Dermis blood vessel endothelial cell (primary cell): ENCODE measurements at regions not wholly inside any gene's neighbourhood (a gene's known extent, or its start where the extent isn't known, plus 50 kb on each side); places are given as distances from the start of the nearest gene placed in this dataset.

Source experiments
- DNase-seq: peaks from one replicate; pipeline ENCODE4 v3.0.0; 2010

DNA sequence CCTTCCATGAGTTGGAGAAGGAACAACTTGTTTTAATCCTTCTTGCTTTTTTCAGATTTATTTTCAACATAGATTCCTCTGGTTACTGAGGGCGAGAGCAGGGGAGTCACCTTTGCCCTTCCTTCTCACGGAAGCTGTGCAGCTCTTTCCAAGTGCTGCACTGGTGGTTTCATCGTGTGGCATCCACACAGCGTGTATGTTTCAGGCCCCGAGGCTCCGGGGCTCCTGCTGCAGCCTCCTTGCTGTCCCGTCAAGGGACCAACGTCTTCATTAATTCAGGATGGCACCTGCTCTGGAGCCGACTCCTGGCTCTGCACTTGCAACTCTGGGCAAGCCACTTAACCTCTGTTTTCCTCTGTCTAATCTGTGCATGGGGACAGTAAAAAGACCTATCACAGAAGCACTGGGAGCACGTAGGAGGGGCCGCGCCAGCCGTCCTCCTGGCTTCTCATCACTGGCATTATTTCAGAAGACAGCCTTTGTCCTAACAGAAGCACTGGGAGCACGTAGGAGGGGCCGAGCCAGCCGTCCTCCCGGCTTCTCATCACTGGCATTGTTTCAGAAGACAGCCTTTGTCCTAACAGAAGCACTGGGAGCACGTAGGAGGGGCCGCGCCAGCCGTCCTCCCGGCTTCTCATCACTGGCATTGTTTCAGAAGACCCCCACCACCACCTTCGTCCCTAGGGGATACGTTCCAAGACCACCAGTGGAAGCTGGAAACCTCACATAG is 117.8 kb upstream of the NKX1-1 start:
- DNase-seq = peak; percentile 4

DNA sequence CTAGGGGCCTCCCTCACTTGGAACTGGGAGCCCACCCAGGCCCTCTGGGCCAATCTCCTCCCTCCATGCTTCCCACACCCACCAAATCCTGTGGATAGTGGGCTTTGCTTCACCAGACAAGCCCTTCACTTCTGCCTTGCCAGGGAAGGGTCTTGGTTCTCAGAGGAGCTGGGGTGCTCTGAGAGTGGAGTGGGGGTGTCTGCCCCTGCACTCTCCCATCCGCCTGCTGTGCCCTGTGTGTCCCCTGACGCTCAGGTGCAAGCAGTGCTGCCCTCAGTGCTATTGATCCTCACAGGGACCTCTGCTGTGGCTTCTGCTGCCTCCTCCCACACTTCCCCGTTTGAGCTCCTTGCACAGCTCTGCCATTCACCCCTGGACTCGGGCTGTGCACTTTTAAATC is 117.3 kb upstream of the NKX1-1 start:
- no peak for DNase-seq

DNA sequence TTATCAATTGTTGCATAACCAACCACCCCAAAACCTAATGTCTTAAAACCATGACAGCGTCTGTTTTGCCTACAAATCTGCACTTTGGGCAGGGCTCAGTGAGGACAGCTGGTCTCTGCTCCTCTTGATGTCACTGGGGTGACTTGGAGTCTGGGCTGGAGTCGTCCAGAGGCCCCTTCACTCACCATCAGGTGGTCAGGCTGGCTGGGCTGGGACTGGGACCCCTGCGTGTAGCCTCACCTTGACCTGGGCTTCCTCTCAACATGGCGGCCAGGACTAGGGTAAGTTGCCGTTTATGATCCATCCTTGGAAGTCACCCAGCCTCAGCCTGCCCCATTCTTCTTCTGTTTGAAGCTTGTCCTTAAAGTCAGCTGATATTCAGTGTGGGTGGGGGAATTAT is 116.8 kb upstream of the NKX1-1 start:
- DNase-seq = no peak

DNA sequence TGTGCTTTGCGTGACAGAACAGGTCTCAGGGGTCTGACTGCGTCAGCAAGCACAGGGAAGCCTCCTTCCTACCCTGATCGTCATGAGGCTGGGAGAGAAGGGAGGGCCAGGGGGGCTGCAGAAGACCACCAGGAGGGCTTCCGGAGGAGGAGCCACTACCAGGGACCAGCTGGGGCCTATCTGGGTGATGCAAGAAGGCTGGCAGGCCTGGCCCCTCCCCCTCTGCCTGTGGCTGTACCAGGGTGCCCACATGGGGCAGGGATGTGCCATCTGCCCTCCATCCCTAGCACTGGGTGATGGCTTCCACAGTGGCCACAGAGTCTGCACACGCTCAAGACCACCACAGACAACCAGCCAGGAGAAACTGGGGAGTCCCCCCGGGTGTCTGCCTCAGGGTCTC is 116.4 kb upstream of the NKX1-1 start:
- DNase-seq = no peak

DNA sequence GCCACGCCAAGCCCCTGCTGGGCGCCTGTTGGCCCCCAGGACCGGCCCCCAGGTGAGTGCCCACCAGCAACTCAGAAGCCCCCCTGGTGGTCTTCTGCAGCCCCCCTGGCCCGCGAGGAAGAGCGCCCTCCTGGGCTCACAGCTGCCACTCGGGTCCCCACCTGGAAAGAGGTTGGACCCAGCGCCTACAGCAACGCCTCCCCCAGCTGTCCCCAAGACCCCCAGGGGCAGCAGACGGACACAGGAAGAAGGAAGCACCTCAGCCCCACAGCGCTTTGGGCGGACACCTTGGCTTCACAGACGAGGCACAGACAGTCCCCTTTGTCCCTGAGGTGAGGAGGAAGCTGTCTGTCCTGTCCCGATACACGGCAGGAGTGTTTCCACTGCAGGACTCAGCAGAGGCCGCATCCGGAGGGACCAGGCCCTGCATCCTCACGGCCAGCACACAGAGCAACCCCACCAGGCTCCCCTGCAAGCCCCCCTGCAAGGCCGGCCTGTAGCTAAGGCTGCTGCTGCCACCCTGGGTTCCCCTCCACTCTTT is 115.6 kb upstream of the NKX1-1 start:
- no peak for DNase-seq

DNA sequence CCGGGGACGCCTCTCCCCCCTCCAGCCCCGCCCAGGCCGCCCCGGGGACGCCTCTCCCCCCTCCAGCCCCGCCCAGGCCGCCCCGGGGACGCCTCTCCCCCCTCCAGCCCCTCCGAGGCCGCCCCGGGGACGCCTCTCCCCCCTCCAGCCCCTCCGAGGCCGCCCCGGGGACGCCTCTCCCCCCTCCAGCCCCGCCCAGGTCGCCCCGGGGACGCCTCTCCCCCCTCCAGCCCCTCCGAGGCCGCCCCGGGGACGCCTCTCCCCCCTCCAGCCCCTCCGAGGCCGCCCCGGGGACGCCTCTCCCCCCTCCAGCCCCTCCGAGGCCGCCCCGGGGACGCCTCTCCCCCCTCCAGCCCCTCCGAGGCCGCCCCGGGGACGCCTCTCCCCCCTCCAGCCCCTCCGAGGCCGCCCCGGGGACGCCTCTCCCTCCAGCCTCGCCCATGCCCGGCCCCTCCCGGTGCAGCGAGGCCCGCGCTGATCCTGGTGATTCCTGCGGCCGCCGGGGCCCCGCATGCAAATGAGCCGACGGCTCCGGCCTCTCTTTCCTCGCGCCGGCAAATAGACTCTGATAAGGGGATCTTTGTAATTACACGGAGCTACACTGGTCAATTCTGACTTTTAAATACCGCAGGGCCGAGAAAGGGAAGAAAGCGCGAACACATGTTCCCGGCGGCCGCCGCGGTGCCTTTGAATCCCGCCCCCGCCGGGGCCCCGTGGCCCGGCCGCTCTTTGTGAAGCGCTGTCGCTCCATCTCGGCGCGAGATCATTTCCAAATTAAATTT is 114.7 kb upstream of the NKX1-1 start:
- DNase-seq = peak; percentile 45

DNA sequence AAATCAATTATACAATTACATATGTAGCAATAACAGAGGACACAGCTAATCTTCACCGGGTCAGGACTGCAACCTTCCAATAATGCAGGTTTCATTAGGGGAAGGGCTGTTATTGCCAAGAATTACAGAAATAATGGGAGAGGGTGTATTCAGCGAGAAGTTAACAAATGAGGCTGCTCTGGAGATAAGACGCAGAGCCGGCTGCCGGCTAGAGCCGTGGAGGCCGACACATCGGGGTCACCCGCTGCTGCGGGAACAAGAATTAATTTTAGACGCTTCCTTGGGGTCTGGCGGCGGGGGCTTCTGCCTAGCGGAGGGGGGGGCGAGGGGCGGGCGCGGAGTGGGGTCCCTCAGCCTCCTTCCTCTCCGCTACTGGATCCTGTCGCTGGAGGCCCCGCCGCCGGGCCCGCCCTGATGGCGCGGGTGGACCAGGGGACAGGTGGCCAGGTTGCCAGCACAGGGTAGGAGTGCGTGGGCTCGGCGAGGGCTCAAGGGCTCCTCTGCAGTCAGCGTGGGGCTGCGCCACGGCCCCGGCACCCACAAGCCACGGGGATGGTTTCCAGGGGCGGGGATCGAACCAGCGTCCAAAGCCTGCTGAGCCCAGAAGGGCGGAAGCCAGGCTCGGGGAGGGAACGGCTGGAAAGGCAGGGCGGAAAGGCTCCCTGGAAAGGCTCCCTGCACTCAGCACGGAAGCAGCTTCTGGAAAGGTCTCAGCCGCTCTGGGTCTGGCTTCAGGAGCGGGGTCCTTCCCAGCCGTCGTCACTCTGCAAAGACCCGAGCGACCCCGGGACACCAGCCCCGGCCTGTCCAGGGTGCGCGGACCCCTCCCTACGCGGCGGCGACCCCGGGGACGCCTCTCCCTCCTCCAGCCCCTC is 113.8 kb upstream of the NKX1-1 start:
- peak; percentile 17 for DNase-seq

DNA sequence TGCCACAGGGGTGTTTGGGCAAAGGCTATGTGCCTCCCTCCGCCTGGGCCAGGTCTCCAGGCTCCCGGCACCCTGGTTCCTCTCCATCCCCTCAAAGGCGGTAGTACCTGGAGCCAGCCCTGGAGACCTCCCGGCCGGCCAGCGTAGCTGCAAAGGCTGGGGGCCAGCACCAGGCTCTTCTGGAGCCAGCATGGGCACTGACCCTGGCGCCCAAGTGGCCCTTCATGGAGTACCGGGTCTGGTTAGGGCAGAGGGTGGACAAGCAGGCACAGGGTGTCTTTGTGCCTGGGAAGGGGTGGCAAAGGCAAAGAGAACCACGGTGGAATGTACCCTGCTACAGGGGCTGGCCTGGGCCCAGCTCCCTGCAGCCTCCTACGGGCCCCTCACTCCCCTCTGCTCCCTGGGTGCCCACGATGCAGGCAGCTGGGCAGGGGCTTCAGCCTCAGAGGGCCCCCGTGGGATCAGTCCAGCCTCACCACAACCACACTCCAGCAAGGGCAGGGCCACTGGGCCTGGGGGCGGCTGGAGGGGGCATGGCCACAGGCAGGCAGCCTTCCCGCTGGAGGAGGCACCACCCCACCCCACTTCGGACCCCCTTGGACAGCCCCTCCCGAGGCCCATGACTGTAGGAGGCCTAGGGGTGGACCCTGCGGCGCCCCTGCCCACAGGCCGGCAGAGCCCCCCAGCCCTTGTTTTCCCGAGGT is 112.9 kb upstream of the NKX1-1 start:
- DNase-seq = no peak

DNA sequence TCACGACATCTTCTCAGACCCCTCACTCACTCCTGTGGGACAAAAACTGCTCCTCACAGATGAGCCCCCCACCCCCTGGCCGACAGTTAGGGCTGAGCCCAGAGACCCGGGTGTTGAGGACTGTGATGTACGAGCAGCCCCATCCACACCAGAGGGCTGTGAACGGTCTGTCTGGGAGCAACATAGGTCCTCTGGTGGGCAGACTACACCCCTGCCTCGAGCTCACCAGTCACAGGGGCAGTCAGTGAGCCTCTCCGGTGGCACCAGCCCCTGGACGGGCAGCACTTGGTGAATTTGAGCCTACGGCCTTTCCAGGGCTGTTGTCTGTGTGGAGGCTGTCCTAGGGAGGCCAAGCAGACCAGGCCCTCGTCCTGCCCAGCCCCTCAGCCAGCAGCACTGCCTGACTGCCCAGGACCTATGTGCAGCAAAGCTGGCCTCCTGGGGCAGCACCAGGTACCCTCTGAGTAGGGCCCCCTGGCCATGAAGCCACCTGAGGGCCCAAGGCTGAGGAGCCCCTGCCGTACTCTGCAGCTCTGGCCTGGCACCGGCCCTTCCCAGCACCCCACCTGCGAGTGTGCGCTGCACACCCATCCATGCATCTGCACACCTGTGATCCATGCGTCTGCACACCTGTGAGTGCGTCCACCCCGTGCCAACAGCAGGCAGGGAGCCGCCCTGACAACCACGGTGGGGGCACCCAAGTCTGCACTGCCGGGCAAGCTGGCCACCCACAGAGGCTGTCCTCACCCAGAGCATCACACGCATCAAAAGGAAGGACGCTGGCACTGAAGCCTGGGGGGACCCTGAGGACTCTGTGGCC is 111.6 kb upstream of the NKX1-1 start:
- DNase-seq = no peak

DNA sequence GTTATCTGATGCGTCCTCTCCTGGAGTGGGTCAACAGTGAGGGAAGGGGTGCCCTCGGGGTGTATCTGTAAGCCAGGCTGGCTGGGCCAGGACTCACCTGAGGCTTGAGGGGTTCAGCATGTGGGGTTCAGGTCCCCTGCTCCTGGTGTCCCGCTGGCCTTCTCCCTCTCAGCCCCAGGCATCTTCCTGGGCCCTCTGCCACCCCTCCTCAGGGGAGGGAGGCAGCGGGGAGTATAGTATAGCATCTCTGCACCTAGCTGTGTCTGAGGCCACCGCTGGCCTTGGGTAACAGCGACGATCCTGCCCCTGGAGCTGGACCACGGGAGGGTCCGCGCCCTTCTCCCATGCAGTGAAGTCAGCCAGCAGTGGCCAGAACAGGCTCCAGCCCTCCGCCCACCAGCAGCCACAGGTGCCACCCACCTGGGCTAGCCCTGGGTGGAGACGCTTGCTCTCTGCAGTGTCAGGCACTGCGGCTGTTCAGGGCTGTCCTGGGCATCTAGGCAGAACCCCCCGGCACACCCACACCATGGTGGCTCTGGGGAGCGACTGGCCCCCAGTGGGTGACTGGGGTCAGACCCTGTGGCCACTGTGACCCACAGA is 110.7 kb upstream of the NKX1-1 start:
- DNase-seq = no peak

DNA sequence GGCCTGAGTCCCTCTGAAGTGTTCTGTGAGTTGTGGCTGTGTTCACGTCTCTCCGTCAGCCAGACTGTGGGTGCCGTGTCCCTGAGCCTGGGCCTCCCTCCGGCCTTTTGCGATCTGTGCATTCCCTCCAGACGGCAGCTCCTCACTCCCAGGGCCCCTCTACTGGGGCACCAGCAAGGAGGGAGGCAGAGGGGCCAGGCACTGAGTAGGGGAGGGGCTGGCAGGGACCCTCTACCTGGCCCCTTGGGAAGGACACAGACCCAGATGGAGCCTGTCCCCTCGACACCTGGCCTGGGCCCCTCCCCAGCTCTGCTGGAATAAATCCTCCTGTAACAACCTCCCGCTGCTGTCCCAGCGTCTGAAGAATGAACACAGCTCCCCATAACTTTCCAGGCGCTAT is 110.0 kb upstream of the NKX1-1 start:
- no peak for DNase-seq

DNA sequence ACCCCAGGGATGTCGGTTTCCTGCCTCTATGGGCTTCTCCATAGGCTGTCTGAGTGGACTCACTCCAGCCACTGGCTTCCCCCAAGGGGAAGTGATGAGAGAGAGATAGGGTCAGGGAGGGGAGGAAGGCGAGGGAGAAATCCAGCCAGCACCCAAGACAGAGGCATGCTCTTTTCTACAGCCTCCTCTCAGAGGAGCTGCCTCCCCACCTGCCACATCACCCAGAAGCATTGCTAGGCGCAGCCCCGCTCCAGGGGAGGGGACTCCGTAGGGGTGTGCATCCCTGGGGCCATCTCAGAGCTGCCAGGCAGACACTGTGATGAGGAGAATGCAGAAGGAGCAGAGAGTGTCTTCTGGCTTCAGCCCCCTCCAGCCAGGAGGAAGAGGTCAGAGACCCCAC is 109.5 kb upstream of the NKX1-1 start:
- DNase-seq = no peak

DNA sequence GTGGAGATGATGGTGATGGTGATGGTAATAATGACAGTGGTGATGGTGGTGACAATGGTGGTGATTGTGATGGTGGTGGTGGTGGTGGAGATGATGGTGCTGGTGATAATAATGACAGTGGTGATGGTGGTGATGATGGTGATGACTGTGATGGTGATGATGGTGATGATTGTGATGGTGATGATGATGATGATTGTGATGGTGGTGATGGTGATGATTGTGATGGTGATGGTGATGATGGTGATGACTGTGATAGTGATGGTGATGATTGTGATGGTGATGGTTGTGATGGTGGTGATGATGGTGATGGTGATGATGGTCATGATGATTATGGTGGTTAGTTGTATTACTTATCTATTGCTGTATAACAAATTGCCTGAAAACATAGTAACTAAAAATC is 108.9 kb upstream of the NKX1-1 start:
- no peak for DNase-seq

DNA sequence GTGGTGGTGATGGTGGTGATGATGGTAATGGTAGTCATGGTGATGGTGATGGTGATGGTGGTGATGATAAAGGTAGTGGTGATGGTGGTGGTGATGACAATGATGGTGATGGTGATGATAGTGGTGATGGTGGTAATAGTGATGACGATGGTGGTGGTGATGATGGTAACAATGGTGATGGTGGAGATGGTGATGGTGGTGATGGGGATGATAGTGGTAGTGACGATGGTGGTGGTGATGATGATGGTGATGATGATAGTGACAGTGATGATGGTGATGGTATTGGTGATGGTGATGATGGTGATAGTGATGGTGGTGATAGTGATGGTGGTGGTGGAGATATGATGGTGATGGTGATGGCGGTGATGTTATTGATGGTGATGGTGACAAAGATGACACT is 108.4 kb upstream of the NKX1-1 start:
- DNase-seq = no peak

DNA sequence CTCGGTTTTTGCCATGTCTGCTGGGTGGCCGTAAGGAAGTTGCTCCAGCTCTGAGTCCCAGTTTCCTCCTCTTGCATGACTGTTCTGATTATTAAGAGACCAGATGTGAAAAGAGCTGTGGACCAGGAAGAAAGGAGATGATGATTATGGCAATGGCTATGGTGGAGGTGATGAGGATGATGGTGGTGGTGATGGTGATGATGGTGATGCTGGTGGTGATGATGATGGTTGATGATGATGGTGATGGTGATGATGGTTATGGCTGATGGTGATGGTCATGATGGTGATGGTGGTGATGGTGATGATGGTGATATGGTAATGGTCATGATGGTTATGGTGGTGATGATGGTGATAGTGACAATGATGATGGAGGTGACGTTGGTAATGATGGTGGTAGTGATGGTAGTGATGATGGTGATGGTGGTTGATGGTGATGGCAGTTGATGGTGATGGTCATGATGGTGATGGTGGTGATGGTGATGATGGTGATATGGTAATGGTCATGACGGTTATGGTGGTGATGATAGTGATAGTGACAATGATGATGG is 107.8 kb upstream of the NKX1-1 start:
- DNase-seq = no peak

DNA sequence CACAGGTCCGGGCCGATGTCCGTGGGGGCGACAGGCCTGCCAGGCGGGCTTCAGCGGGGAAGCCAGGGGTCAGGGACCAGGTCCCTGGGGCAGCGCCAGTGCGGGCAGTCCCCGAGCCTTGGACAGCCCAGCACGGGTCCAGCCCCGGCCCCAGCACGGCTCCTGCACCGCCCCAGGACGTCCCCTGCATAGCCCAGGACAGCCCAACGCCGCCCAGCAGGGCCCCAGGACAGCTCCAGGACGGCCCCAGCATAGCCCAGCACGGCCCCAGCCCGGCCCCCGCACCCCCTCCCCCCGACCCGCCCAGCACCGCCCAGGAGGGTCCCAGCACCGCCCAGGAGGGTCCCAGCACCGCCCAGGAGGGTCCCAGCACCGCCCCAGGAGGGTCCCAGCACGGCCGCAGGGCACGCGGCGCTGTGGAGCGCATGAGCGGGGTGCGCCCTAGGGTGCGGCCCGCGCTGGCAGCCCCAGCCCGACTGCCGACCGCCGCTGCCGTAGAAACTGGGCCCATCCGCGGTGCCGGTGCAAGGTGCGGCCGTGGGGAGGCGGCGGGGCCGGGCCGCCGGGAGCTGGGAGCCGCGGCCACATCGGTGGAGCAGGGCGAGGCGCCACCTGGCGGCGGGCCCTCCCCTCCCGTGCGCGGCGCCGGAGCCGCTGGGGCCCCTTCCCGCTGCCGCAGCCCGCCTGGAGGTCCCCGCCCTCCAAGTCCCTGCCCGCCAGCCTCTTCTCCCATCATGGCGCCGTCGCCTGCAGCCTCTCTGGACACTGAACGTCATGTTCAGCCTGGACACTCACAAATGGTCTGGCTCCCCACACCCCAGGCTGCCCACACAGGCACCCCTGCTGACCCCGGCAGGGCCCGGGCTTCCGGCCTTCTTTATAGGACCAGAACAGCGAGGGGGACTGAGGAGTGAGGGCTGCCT is 106.8 kb upstream of the NKX1-1 start:
- DNase-seq = peak; percentile 56

DNA sequence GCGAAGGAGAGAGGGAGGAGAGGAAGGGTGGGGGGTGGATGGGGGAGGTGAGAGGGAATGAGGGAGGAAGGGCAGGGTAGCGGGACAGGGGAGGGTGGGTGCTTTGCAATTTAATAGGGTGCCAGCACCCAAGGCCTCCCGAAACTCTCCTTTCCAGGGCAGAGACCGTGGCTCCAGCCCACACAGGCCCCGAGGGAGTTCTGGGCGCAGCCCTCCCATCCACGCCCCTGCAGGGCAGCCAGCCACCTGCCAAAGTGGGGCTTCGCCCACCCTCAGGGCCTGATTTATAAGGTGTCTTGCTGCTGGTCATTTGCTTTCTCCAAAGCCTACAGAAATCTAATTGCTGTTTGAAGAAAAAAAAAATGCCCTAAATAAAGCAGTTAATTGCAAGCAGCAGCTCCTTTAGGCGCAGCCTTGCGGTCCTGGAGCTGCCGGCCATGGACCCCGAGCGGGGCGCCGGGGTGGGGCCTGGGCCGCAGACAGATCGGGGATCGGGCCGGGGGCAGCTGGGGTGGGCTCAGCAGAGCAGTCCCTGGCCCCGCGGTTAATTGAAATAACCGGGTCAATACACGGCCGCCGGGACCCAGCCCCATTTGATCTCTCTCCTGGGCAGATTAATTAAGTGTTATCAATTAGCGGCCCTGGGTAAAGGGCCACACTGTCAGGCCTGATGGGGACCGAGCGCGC is 106.0 kb upstream of the NKX1-1 start:
- no peak for DNase-seq

DNA sequence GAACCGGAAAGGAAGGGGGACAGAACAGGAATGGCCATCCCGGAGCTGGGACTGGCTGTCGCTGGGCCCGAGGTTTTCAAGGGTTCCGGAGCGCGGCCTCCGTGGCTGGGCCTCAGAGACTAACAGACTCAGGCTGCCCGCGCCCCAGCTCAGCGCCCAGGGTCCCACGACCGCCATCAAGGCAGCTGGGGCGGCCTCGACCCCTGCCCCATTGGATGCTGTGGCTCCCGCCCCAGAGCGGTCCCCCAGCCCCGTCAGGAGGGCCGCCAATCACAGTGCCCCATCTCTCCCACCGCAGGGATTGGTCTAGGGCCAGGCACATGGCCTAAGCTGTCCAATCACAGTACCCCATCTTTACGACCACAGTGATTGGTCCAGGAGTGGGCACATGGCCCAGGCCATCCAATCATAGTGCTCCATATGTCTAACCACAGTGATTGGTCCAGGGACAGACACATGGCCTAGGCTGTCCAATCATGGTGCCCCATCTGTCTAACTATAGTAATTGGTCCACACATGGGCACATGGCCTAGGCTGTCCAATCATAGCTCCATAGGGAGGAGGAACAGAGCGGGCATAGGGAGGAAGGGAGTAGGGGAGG is 105.3 kb upstream of the NKX1-1 start:
- peak; percentile 36 for DNase-seq

DNA sequence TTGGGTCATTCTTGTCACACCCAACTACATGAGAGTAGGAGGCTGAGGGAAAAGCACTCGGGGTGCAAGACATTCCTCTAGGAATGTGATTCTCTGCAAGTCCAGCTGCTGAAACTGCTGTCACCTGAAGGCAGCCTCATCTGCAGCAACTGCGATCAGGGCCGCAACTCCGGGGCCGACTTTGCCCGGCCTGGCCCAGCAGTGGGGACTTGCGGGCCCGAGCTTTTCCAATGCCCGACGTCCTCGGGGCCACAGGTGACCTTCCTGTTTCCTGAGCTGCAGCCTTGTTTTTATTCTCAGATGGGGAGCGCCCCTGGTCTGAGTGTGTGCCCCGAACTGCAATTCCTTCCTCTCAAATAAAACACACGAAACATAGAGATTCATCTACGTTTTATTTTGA is 104.7 kb upstream of the NKX1-1 start:
- no peak for DNase-seq
